HCT116 (cell line): ENCODE measurements at regions not wholly inside any gene's neighbourhood (a gene's known extent, or its start where the extent isn't known, plus 50 kb on each side); places are given as distances from the start of the nearest gene placed in this dataset.

Source experiments
- ATAC-seq: fragments of 200-7000 bp; cut with Tn5 transposase; 2 replicates; pipeline ENCODE4 v1.9.1; 2020; ENCODE audit warnings: mild to moderate bottlenecking, moderate library complexity
- BruUV-seq: library from RNA; stranded (reverse); fragments of 400-500 nt; replicated peaks from 2 replicates; lab custom pipeline; 2021; lab: Mats Ljungman, UMichigan
- CTCF ChIA-PET: fragments of 300-600 bp; sonication (Branson Sonifier 250); formaldehyde crosslinking; loops from one replicate; lab custom pipeline; 2021; ENCODE audit warnings: antibody characterized with exemption; lab: Charles Lee
- POLR2A ChIA-PET: fragments of 300-600, 350-600 bp; sonication (Branson Sonifier 250); formaldehyde crosslinking; loops from one replicate; lab custom pipeline; 2021; ENCODE audit warnings: antibody characterized with exemption; lab: Charles Lee
- RAD21 ChIA-PET, 2 experiments: fragments of 300-600 bp; sonication (Branson Sonifier 250); formaldehyde crosslinking; loops; one replicate each; lab custom pipeline; 2023; ENCODE audit warnings: low total read pairs in 2 of 2; ENCODE audit not compliant: uncharacterized antibody in 2 of 2, unreplicated experiment in 2 of 2, low non-redundant PET in 1 of 2; lab: Charles Lee
- DNase-seq: peaks from one replicate; pipeline ENCODE4 v3.0.0-alpha.2; 2010; ENCODE audit warnings: low read depth, low spot score
- H2AFZ ChIP-seq: fragments of 200-600 bp; shearing (Covaris generic), sonication (generic); 2 replicates; pipeline ENCODE4 v1.6.1; 2017; ENCODE audit warnings: low read depth, mixed run types, mixed read lengths, antibody characterized with exemption, low read length; ENCODE audit not compliant: poor library complexity, severe bottlenecking
- H3K27ac ChIP-seq: 2 replicates; pipeline ENCODE4 v1.5.1; 2012; ENCODE audit warnings: low read depth, low read length
- H3K27me3 ChIP-seq: fragments of 200-600 bp; sonication (generic); 2 replicates; pipeline ENCODE4 v1.6.1; 2016; ENCODE audit warnings: mixed run types, low read length, mixed read lengths; ENCODE audit not compliant: insufficient read depth
- H3K36me3 ChIP-seq, 2 experiments: fragments of 200-500 bp in 1 of 2; fragments of 200-600 bp in 1 of 2; sonication (Bioruptor generic) in 1 of 2; sonication (generic) in 1 of 2; 2 replicates each; pipeline versions ENCODE4 v1.5.1 to v1.6.1; 2014 to 2016; ENCODE audit warnings: low read length in 2 of 2, inconsistent platforms in 1 of 2, mixed read lengths in 1 of 2, mixed run types in 1 of 2; ENCODE audit not compliant: insufficient read depth in 2 of 2, control insufficient read depth in 1 of 2
- H3K4me1 ChIP-seq, 2 experiments: fragments of 200-600 bp in 1 of 2; sonication (generic) in 1 of 2; 2 replicates each; pipeline versions ENCODE4 v1.5.1 to v1.6.1; 2012 to 2017; ENCODE audit warnings: low read length in 2 of 2, inconsistent platforms in 1 of 2, mild to moderate bottlenecking in 1 of 2, mixed read lengths in 1 of 2, mixed run types in 1 of 2, moderate library complexity in 1 of 2; ENCODE audit not compliant: insufficient read depth in 2 of 2, control insufficient read depth in 1 of 2
- H3K4me2 ChIP-seq: fragments of 200-600 bp; sonication (generic); 2 replicates; pipeline ENCODE4 v1.6.1; 2017; ENCODE audit warnings: mixed run types, low read length, mixed read lengths
- H3K4me3 ChIP-seq, 2 experiments: fragments of 200-600 bp in 1 of 2; sonication (generic) in 1 of 2; replicated peaks in 1 of 2; 2 replicates each; pipeline ENCODE4 v1.5.1; 2011 to 2016; ENCODE audit warnings: low read length in 2 of 2, control low read depth in 1 of 2, low read depth in 1 of 2, mild to moderate bottlenecking in 1 of 2, mixed read lengths in 1 of 2, mixed run types in 1 of 2
- H3K79me2 ChIP-seq: fragments of 200-600 bp; sonication (generic); 2 replicates; pipeline ENCODE4 v1.6.1; 2017; ENCODE audit warnings: mild to moderate bottlenecking, mixed run types, low read length, moderate library complexity, mixed read lengths; ENCODE audit not compliant: insufficient read depth
- H3K9ac ChIP-seq: fragments of 200-600 bp; sonication (generic); 2 replicates; pipeline ENCODE4 v1.6.1; 2016; ENCODE audit warnings: low read length, mixed read lengths
- H3K9me2 ChIP-seq: fragments of 200-600 bp; sonication (generic), shearing (Covaris generic); 2 replicates; pipeline ENCODE4 v1.6.1; 2017; ENCODE audit warnings: mixed run types, mild to moderate bottlenecking, moderate library complexity; ENCODE audit not compliant: insufficient read depth
- H3K9me3 ChIP-seq, 2 experiments: fragments of 200-500 bp in 1 of 2; fragments of 200-600 bp in 1 of 2; sonication (Bioruptor generic) in 1 of 2; sonication (generic) in 1 of 2; 2 replicates each; pipeline ENCODE4 v1.6.1; 2014 to 2017; ENCODE audit warnings: low read length in 2 of 2, mixed read lengths in 2 of 2, inconsistent platforms in 1 of 2, low read depth in 1 of 2, mild to moderate bottlenecking in 1 of 2, mixed run types in 1 of 2, moderate library complexity in 1 of 2; ENCODE audit not compliant: control insufficient read depth in 1 of 2, insufficient read depth in 1 of 2
- H4K20me1 ChIP-seq: fragments of 200-600 bp; sonication (generic), shearing (Covaris generic); 2 replicates; pipeline ENCODE4 v1.6.1; 2017; ENCODE audit warnings: mixed run types, mild to moderate bottlenecking, moderate library complexity; ENCODE audit not compliant: insufficient read depth
- CEBPB ChIP-seq: IDR thresholded peaks from 2 replicates; pipeline ENCODE4 v1.6.1; 2012; ENCODE audit warnings: low read depth
- EGR1 ChIP-seq: IDR thresholded peaks from 2 replicates; pipeline ENCODE4 v1.6.1; 2012; ENCODE audit warnings: low read depth
- ELF1 ChIP-seq: IDR thresholded peaks from 2 replicates; pipeline ENCODE4 v1.6.1; 2012; ENCODE audit warnings: low read depth, borderline replicate concordance
- EZH2 ChIP-seq: fragments of 200-600 bp; sonication (generic); IDR thresholded peaks from 2 replicates; pipeline ENCODE4 v1.6.1; 2017; ENCODE audit warnings: antibody characterized with exemption, mixed run types
- EZH2phosphoT487 ChIP-seq: fragments of 200-600 bp; IDR thresholded peaks from 2 replicates; pipeline ENCODE4 v1.6.1; 2018; ENCODE audit warnings: antibody characterized with exemption, borderline replicate concordance
- RAD21 ChIP-seq: IDR thresholded peaks from 2 replicates; pipeline ENCODE4 v1.6.1; 2012; ENCODE audit warnings: low read depth, mild to moderate bottlenecking
- SP1 ChIP-seq: IDR thresholded peaks from 2 replicates; pipeline ENCODE4 v1.6.1; 2012; ENCODE audit warnings: low read depth
- SRF ChIP-seq: IDR thresholded peaks from 2 replicates; pipeline ENCODE4 v1.6.1; 2012; ENCODE audit warnings: low read depth
- intact Hi-C: fragments of 100-400 bp; cut with micrococcal nuclease; formaldehyde crosslinking; loops from 2 replicates; pipeline ENCODE4 v1.10.0; 2022
- TF ChIP-seq, protein P1 (sequence below): IDR thresholded peaks from 2 replicates; pipeline ENCODE4 v1.6.1; 2012
- TF ChIP-seq, protein P2 (sequence below): IDR thresholded peaks from 2 replicates; pipeline ENCODE4 v1.6.1; 2011; ENCODE audit warnings: mild to moderate bottlenecking, low read length, moderate library complexity; ENCODE audit not compliant: insufficient replicate concordance; ENCODE audit errors: extremely low read depth

GRCh38 chr20:24773168-24773567 is 175.9 kb upstream of the CST7 start:
- Histone ChIP-seq H4K20me1 (no peaks in the 10 kb centered on the region), H3K4me1 (0 out of 4 replicates have a peak, but pooled peaks cover 0 to 7% of the 10 kb centered on the region in 2 experiments), H3K36me3 (no peaks in the 10 kb centered on the region), H3K79me2 (no peaks in the 10 kb centered on the region), H3K4me2 (no peak overlapping the region), H3K9me3 (0 out of 4 replicates have a peak, but pooled peaks cover 0 to 5% of the 10 kb centered on the region in 2 experiments), H3K4me3 (no peak overlapping the region), H3K27me3 (peaks cover 57% of the 10 kb centered on the region), H3K9me2 (no peaks in the 10 kb centered on the region), H2AFZ (no peak overlapping the region), H3K9ac (no peak overlapping the region), H3K27ac (no peak overlapping the region)
- ChIA-PET RAD21 (no interaction called here), POLR2A (no interaction called here), CTCF (no interaction called here)
- ATAC-seq (no peak), DNase-seq (no peak)
- intact Hi-C loops = no loop called here
- BruUV-seq = no TSS peak
- TF ChIP-seq EZH2phosphoT487 = no peak
- no peak for TF ChIP-seq ELF1
- TF ChIP-seq, protein P1, sequence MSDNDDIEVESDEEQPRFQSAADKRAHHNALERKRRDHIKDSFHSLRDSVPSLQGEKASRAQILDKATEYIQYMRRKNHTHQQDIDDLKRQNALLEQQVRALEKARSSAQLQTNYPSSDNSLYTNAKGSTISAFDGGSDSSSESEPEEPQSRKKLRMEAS = no peak
- no peak for TF ChIP-seq EGR1
- TF ChIP-seq CEBPB = no peak
- TF ChIP-seq, protein P2, sequence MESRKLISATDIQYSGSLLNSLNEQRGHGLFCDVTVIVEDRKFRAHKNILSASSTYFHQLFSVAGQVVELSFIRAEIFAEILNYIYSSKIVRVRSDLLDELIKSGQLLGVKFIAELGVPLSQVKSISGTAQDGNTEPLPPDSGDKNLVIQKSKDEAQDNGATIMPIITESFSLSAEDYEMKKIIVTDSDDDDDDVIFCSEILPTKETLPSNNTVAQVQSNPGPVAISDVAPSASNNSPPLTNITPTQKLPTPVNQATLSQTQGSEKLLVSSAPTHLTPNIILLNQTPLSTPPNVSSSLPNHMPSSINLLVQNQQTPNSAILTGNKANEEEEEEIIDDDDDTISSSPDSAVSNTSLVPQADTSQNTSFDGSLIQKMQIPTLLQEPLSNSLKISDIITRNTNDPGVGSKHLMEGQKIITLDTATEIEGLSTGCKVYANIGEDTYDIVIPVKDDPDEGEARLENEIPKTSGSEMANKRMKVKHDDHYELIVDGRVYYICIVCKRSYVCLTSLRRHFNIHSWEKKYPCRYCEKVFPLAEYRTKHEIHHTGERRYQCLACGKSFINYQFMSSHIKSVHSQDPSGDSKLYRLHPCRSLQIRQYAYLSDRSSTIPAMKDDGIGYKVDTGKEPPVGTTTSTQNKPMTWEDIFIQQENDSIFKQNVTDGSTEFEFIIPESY = no peak
- no peak for TF ChIP-seq SRF
- TF ChIP-seq RAD21 = no peak
- no peak for TF ChIP-seq EZH2
- no peak for TF ChIP-seq SP1
